Stimulated activated CD4-positive, alpha-beta T cell treated with anti-CD3 and anti-CD28 coated beads, Interleukin-2, amount 100 ng/mL, for 24 hours (primary cell): ENCODE measurements at regions not wholly inside any gene's neighbourhood (a gene's known extent, or its start where the extent isn't known, plus 50 kb on each side); places are given as distances from the start of the nearest gene placed in this dataset.
"Not testable (repeated sequence)": the region's sequence is repeated elsewhere in the genome, so short reads cannot be mapped to it uniquely, and the experiment has no call there.

Experiments used
- DNase-seq, 2 donors: peaks; one replicate each; pipeline ENCODE4 v3.0.0-alpha.2; 2020

- DNase-seq, result no peak
Measured at GRCh38 chr15:92705764-92706163, 50.2 kb upstream of the FAM174B start.

GRCh38 chr15:92706201-92706600 lies 50.6 kb upstream of the FAM174B start:
- DNase-seq, result no peak

- no peak for DNase-seq
Measured at GRCh38 chr15:92707880-92708551, 52.4 kb upstream of the FAM174B start.

GRCh38 chr15:92708635-92709034 lies 53.1 kb upstream of the FAM174B start:
- DNase-seq, result no peak

GRCh38 chr15:92709110-92709790 lies 53.7 kb upstream of the FAM174B start:
- no peak for DNase-seq

- no peak for DNase-seq
Measured at GRCh38 chr15:92711457-92711831, 55.9 kb upstream of the FAM174B start.

- no peak for DNase-seq
Measured at GRCh38 chr15:92714077-92714476, 58.5 kb upstream of the FAM174B start.

- peak; percentile 81 for DNase-seq
Measured at GRCh38 chr15:92714477-92715401, 59.2 kb upstream of the FAM174B start.

GRCh38 chr15:92715758-92716157 lies 60.2 kb upstream of the FAM174B start:
- DNase-seq, result no peak

GRCh38 chr15:92719021-92719420 lies 63.4 kb upstream of the FAM174B start:
- no peak for DNase-seq

GRCh38 chr15:92724144-92724543 lies 68.6 kb upstream of the FAM174B start:
- DNase-seq, result no peak

- DNase-seq, result no peak
Measured at GRCh38 chr15:92725171-92725570, 69.6 kb upstream of the FAM174B start.

GRCh38 chr15:92728266-92728665 lies 72.7 kb upstream of the FAM174B start:
- DNase-seq, result no peak

- DNase-seq, result no peak
Measured at GRCh38 chr15:92733090-92733933, 77.7 kb upstream of the FAM174B start.

GRCh38 chr15:92733934-92734521 lies 78.5 kb upstream of the FAM174B start:
- DNase-seq, result peak in 1 of 2 donors; percentile 13

- DNase-seq, result not testable (repeated sequence)
Measured at GRCh38 chr15:92739246-92739645, 83.7 kb upstream of the FAM174B start.

GRCh38 chr15:92745845-92746271 lies 90.3 kb upstream of the FAM174B start:
- no peak for DNase-seq

- no peak for DNase-seq
Measured at GRCh38 chr15:92747047-92747446, 91.5 kb upstream of the FAM174B start.

GRCh38 chr15:92749216-92749615 lies 93.6 kb upstream of the FAM174B start:
- no peak for DNase-seq

GRCh38 chr15:92749946-92750345 lies 94.4 kb upstream of the FAM174B start:
- no peak for DNase-seq

GRCh38 chr15:92751528-92751927 lies 96.0 kb upstream of the FAM174B start:
- DNase-seq, result no peak

GRCh38 chr15:92753591-92753990 lies 98.0 kb upstream of the FAM174B start:
- DNase-seq, result no peak
